ENCODE measurements at regions not wholly inside any gene's neighbourhood (a gene's known extent, or its start where the extent isn't known, plus 50 kb on each side); places are given as distances from the start of the nearest gene placed in this dataset.

DNA sequence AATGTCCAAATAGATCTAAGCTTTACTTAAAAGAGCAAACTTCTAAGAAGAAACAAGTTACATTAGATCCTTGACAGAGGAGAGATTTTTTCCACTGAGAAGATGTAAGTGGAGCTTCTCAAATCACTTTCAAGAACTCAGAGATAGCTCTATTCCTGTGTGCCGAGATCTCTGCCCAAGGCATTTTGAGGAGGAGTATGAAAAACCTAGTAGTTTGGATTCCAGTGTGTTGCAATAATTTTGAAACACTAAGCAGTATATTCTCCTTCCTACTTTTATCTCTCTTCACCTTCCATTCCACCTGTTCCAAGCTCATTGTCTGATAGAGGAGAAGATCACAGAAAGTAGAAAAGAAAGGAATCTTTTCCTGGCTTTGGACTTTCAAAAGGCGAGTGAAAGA is 192.0 kb upstream of the TANK start:
- H3K36me3 ChIP-seq (ENCODE audit: insufficient read depth, insufficient read length, low read length), result no peaks in the 10 kb centered on the region
- H3K9ac ChIP-seq (ENCODE audit: insufficient read length, low read depth), result no peak overlapping the region
- H3K4me3 ChIP-seq (ENCODE audit: insufficient read length, low read depth), result no peak overlapping the region
- DNase-seq (ENCODE audit: low read depth, low spot score), result no peak
- TF ChIP-seq YY1 (IDR thresholded peaks at IDR 0.05; ENCODE audit: insufficient read depth, insufficient read length) (no peak), SUZ12 (IDR thresholded peaks at IDR 0.05; ENCODE audit: extremely low read depth, insufficient read depth, insufficient read length) (no peak), ZNF274 (IDR thresholded peaks at IDR 0.05; ENCODE audit: low read depth, low read length) (no peak)
- H3K4me1 ChIP-seq (ENCODE audit: insufficient read depth, insufficient read length), result no peaks in the 10 kb centered on the region
- no peaks in the 10 kb centered on the region for H3K27me3 ChIP-seq (ENCODE audit: insufficient read depth, insufficient read length)
- H3K9me3 ChIP-seq (ENCODE audit: insufficient read depth, low read length), result no peaks in the 10 kb centered on the region

DNA sequence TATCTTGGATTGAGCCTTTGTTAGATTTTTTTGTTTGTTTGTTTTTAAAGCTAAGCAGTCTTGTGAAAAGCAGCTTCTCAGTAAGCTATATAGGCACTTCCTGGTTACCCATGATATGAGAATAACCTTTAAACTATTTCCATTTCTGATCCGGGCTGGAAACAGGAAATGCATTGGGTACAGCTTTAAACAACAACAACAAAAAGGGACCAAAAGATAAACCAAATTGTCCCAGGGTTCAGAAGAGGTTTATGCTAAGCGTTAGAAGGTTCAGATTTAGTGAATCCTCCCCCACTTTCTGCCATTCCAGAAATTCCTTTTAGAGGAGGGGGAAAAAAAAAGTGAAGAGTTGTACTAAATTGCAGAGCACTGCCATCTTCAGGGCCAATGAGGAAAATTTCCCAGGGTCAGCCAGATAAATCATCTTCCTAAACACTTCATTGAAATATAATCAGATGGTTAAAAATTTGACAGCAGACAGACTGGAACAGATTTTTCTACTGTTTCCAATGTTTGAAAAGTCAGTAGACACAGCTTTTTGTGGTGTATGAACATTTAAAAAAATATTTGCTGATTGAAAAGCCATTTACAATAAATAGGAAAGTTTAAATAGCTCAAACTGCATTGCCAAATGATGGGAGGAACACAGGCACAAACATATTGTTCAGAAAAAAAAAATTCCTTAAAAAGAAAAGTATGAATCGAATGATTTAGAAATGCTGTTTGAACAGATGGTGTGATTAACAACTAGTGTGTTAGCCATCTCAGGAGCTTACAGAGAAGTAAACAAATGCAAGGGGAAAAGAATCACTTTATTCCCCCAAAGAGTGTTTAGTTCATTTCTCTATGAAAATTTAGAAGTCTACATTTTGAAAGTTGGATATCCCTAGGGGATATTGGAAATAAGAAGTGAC is 189.9 kb upstream of the TANK start:
- peak; percentile 80 for DNase-seq (ENCODE audit: low read depth, low spot score)
- H3K9ac ChIP-seq (ENCODE audit: insufficient read length, low read depth), result peak overlapping the region; percentile 59
- H3K4me3 ChIP-seq (ENCODE audit: insufficient read length, low read depth), result no peak overlapping the region
- no peaks in the 10 kb centered on the region for H3K36me3 ChIP-seq (ENCODE audit: insufficient read depth, insufficient read length, low read length)
- H3K4me1 ChIP-seq (ENCODE audit: insufficient read depth, insufficient read length), result no peaks in the 10 kb centered on the region
- H3K9me3 ChIP-seq (ENCODE audit: insufficient read depth, low read length), result no peaks in the 10 kb centered on the region
- H3K27me3 ChIP-seq (ENCODE audit: insufficient read depth, insufficient read length), result no peaks in the 10 kb centered on the region
- TF ChIP-seq ZNF274 (IDR thresholded peaks at IDR 0.05; ENCODE audit: low read depth, low read length), result no peak
- TF ChIP-seq SUZ12 (IDR thresholded peaks at IDR 0.05; ENCODE audit: extremely low read depth, insufficient read depth, insufficient read length), result no peak
- no peak for TF ChIP-seq YY1 (IDR thresholded peaks at IDR 0.05; ENCODE audit: insufficient read depth, insufficient read length)

DNA sequence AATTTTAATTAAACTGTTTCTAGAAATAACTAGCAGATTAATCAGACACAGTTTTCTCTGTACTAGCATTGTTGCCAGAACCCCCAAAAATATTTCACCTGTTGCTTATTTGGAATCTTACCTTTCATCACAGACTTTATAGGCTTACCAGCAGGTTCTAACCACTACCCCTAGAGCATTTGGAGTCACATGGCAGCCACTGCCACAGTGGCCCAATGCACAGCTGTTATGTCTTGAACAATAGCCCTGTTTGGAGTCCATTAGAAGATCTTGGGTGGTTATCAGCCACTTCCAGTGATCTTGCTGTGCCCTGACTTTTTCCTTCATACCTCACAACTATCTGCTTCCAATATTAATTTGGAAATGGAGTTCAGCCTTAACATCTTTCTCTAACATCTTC is 186.2 kb upstream of the TANK start:
- Histone ChIP-seq H3K9ac (ENCODE audit: insufficient read length, low read depth) (no peak overlapping the region), H3K4me1 (ENCODE audit: insufficient read depth, insufficient read length) (no peaks in the 10 kb centered on the region), H3K36me3 (ENCODE audit: insufficient read depth, insufficient read length, low read length) (no peaks in the 10 kb centered on the region), H3K27me3 (ENCODE audit: insufficient read depth, insufficient read length) (no peaks in the 10 kb centered on the region), H3K4me3 (ENCODE audit: insufficient read length, low read depth) (no peak overlapping the region), H3K9me3 (ENCODE audit: insufficient read depth, low read length) (no peaks in the 10 kb centered on the region)
- TF ChIP-seq ZNF274 (IDR thresholded peaks at IDR 0.05; ENCODE audit: low read depth, low read length) (no peak), SUZ12 (IDR thresholded peaks at IDR 0.05; ENCODE audit: extremely low read depth, insufficient read depth, insufficient read length) (no peak), YY1 (IDR thresholded peaks at IDR 0.05; ENCODE audit: insufficient read depth, insufficient read length) (no peak)
- no peak for DNase-seq (ENCODE audit: low read depth, low spot score)

DNA sequence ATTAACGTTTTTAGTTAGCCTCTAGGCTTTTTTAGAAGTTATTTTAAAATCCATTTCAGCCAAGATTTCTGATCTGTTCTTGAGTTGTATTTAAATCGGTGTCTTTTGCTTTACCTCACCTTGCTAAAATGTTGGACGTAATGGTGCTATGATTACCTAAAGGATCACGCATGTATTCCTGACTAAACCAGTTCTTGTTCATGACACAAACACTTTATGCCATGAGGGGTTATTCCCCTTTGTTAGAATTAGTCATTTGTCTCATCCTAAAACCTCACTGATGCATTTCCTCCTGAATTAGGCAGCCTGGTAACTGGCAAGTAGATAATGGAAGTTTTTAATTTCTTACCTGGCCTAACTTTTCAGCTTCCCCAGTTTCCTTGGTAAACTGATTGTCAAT is 185.4 kb upstream of the TANK start:
- H3K9me3 ChIP-seq (ENCODE audit: insufficient read depth, low read length), result no peaks in the 10 kb centered on the region
- H3K27me3 ChIP-seq (ENCODE audit: insufficient read depth, insufficient read length), result no peaks in the 10 kb centered on the region
- H3K36me3 ChIP-seq (ENCODE audit: insufficient read depth, insufficient read length, low read length), result no peaks in the 10 kb centered on the region
- H3K4me3 ChIP-seq (ENCODE audit: insufficient read length, low read depth), result no peak overlapping the region
- H3K4me1 ChIP-seq (ENCODE audit: insufficient read depth, insufficient read length), result no peaks in the 10 kb centered on the region
- H3K9ac ChIP-seq (ENCODE audit: insufficient read length, low read depth), result no peak overlapping the region
- TF ChIP-seq YY1 (IDR thresholded peaks at IDR 0.05; ENCODE audit: insufficient read depth, insufficient read length), result no peak
- no peak for TF ChIP-seq SUZ12 (IDR thresholded peaks at IDR 0.05; ENCODE audit: extremely low read depth, insufficient read depth, insufficient read length)
- TF ChIP-seq ZNF274 (IDR thresholded peaks at IDR 0.05; ENCODE audit: low read depth, low read length), result no peak
- no peak for DNase-seq (ENCODE audit: low read depth, low spot score)

DNA sequence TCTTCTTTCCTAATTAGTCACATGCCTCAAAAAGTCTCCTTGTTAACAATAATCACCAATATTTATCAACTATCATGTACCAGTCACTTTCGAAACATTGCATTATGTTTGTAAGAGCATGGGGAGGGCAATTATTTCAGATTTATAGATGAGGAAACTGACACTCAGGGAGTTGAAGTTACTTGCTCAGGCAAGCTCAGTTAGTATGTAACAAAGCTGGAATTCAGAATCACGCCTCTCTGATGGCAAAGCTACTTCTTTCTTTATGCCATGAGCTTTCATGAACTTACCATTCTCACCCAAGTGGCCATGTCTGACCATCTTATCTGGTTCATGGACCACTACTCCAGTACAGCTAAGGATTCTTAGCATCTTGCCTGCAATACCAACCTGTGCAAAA is 183.4 kb upstream of the TANK start:
- Histone ChIP-seq H3K4me1 (ENCODE audit: insufficient read depth, insufficient read length) (no peaks in the 10 kb centered on the region), H3K4me3 (ENCODE audit: insufficient read length, low read depth) (no peak overlapping the region), H3K36me3 (ENCODE audit: insufficient read depth, insufficient read length, low read length) (no peaks in the 10 kb centered on the region), H3K9me3 (ENCODE audit: insufficient read depth, low read length) (no peaks in the 10 kb centered on the region), H3K9ac (ENCODE audit: insufficient read length, low read depth) (no peak overlapping the region), H3K27me3 (ENCODE audit: insufficient read depth, insufficient read length) (no peaks in the 10 kb centered on the region)
- TF ChIP-seq SUZ12 (IDR thresholded peaks at IDR 0.05; ENCODE audit: extremely low read depth, insufficient read depth, insufficient read length) (no peak), ZNF274 (IDR thresholded peaks at IDR 0.05; ENCODE audit: low read depth, low read length) (no peak), YY1 (IDR thresholded peaks at IDR 0.05; ENCODE audit: insufficient read depth, insufficient read length) (no peak)
- no peak for DNase-seq (ENCODE audit: low read depth, low spot score)

DNA sequence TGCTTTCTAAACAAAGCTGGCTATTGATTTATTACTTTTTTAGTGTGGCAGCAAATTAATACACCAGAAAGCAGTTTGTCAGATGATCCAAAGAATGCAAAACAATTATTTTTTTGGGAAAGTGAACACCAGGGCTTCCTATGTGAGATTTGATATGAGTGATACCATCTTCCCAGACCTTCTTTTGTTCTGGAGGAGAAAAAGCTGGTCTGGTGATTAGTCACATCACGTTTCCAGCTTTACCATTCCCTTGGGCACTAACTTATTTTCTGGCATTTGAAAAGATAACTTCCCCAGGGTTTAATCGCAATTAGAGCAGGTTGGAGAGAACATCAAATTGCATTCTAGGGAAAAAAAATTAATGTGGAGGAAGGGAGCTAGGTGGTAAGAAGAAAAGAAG is 182.9 kb upstream of the TANK start:
- Histone ChIP-seq H3K27me3 (ENCODE audit: insufficient read depth, insufficient read length) (no peaks in the 10 kb centered on the region), H3K9ac (ENCODE audit: insufficient read length, low read depth) (no peak overlapping the region), H3K4me1 (ENCODE audit: insufficient read depth, insufficient read length) (no peaks in the 10 kb centered on the region), H3K4me3 (ENCODE audit: insufficient read length, low read depth) (no peak overlapping the region), H3K36me3 (ENCODE audit: insufficient read depth, insufficient read length, low read length) (no peaks in the 10 kb centered on the region), H3K9me3 (ENCODE audit: insufficient read depth, low read length) (no peaks in the 10 kb centered on the region)
- TF ChIP-seq SUZ12 (IDR thresholded peaks at IDR 0.05; ENCODE audit: extremely low read depth, insufficient read depth, insufficient read length) (no peak), YY1 (IDR thresholded peaks at IDR 0.05; ENCODE audit: insufficient read depth, insufficient read length) (no peak), ZNF274 (IDR thresholded peaks at IDR 0.05; ENCODE audit: low read depth, low read length) (no peak)
- DNase-seq (ENCODE audit: low read depth, low spot score), result no peak

DNA sequence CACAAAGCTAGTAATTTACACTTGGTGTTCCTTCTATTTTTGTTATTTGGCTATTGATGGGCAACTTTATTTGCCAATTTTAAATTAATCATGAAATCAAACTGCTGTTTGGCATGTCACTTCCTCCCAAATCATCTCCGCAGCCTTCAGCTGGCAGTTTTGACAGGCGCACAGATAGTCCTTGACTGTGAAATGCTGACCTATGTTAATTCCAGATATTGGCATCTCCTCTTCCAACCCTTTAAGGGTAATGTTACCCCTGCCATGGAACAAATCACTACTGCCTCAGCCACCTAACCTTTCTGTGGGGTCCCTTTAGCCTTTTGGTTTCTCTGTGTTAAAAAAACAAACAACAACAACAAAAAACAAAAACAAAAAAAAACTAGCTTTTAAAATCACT is 182.4 kb upstream of the TANK start:
- Histone ChIP-seq H3K4me1 (ENCODE audit: insufficient read depth, insufficient read length) (no peaks in the 10 kb centered on the region), H3K9me3 (ENCODE audit: insufficient read depth, low read length) (no peaks in the 10 kb centered on the region), H3K27me3 (ENCODE audit: insufficient read depth, insufficient read length) (no peaks in the 10 kb centered on the region), H3K9ac (ENCODE audit: insufficient read length, low read depth) (no peak overlapping the region), H3K4me3 (ENCODE audit: insufficient read length, low read depth) (no peak overlapping the region), H3K36me3 (ENCODE audit: insufficient read depth, insufficient read length, low read length) (no peaks in the 10 kb centered on the region)
- TF ChIP-seq YY1 (IDR thresholded peaks at IDR 0.05; ENCODE audit: insufficient read depth, insufficient read length), result no peak
- no peak for TF ChIP-seq ZNF274 (IDR thresholded peaks at IDR 0.05; ENCODE audit: low read depth, low read length)
- no peak for TF ChIP-seq SUZ12 (IDR thresholded peaks at IDR 0.05; ENCODE audit: extremely low read depth, insufficient read depth, insufficient read length)
- DNase-seq (ENCODE audit: low read depth, low spot score), result no peak
